ENCODE measurements at regions not wholly inside any gene's neighbourhood (a gene's known extent, or its start where the extent isn't known, plus 50 kb on each side); places are given as distances from the start of the nearest gene placed in this dataset.

DNA sequence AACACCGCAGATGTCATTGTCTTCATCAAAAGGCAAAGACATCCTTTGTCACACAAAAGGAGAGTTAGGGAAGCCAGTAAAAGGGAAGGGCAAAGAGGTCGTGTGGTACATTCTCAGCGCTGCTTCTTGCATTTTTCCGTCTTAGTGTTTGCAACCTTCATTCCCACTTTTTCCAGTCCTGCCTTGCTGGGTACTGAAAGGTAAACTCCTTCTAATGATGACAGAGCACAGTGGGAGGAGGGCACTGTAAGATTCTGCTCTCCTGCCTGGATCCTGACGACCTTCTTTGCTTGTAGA lies 424.3 kb upstream of the MEX3C start:
- H3K4me1 Mint-ChIP-seq = no peaks in the 10 kb centered on the region
- no peak overlapping the region for H3K4me3 Mint-ChIP-seq
- no peak overlapping the region for H3K27ac Mint-ChIP-seq
- no peaks in the 10 kb centered on the region for H3K9me3 Mint-ChIP-seq
- no peaks in the 10 kb centered on the region for H3K36me3 Mint-ChIP-seq
- peaks cover 2 to 7% (median 7%) of the 10 kb centered on the region in 3 donors for H3K27me3 Mint-ChIP-seq (ENCODE audit: low read depth in 3 of 3)
- DNase-seq = no peak

DNA sequence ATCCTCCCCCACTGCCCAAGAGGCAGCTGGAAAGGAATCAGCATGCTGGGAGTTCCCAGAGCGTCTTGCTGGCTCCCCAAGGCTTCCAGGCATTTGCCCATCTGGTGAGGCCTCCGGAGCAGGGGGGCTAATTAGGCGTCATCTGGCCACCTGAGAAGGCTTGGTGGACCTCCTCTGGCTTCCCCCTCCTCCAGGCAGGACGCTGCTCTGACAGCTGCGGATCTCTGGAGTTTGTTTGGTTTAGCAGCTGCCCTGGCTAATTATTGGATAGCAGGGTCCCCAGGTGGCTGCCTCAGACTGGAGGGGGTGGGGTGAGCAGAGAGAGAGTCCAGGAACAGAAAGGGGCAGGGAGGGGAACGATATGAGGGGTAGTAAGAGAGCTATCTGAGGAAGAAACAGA lies 425.2 kb upstream of the MEX3C start:
- no peak overlapping the region for H3K27ac Mint-ChIP-seq

DNA sequence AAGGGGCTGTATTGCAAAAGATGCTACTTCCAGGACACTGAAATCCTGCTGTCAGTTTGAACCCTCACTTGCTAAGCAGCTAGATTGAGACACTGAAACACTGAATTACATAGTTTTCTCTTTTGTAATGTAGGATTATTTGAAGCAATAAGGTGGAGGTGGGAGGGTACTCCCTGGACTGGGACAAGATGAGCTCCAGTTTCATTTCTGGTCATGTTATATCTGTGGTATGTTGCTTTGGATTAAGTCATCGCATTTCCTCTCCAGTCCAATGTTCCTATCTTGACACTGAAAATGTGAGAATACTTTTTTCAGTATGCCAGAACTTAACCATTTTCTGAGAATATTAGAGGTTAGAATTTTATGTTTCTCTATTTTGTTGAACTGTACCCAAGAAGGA lies 426.2 kb upstream of the MEX3C start:
- H3K27me3 Mint-ChIP-seq (ENCODE audit: low read depth in 3 of 3) = peaks cover 2 to 7% (median 7%) of the 10 kb centered on the region in 3 donors
- H3K9me3 Mint-ChIP-seq = no peaks in the 10 kb centered on the region
- no peaks in the 10 kb centered on the region for H3K4me1 Mint-ChIP-seq
- no peaks in the 10 kb centered on the region for H3K36me3 Mint-ChIP-seq
- H3K27ac Mint-ChIP-seq = no peak overlapping the region
- no peak for DNase-seq
- no peak overlapping the region for H3K4me3 Mint-ChIP-seq

More for the DNA sequence above, 425.2 kb upstream of the MEX3C start:
- Mint-ChIP-seq H3K27me3 (ENCODE audit: low read depth in 3 of 3) (peaks cover 2 to 7% (median 6%) of the 10 kb centered on the region in 3 donors), H3K4me3 (no peak overlapping the region), H3K36me3 (no peaks in the 10 kb centered on the region), H3K9me3 (no peaks in the 10 kb centered on the region), H3K4me1 (no peaks in the 10 kb centered on the region)
- DNase-seq = no peak

DNA sequence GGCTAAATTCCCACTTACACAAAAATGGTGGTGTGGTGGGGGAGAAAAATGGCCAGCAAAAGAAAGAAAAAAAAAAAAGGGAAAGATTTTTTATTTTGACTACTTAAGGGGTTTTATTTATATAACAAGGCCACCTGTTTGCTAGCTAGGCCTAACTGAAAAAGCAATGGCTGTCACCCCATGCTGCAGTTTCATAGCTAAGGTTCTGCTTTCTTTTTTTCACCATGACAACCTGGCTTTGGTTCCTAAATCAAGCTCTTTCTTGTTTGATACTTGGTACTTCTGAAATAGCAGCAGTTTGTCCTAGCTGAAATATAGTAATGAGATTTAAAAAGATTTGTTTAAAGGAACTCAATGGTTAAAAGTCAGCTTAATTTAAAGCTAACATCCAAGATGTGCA lies 433.2 kb upstream of the MEX3C start:
- Mint-ChIP-seq H3K27me3 (ENCODE audit: low read depth in 3 of 3) (peaks cover 0 to 3% (median 0%) of the 10 kb centered on the region in 3 donors), H3K36me3 (peaks cover 0 to 1% (median 0%) of the 10 kb centered on the region in 3 donors), H3K4me1 (no peaks in the 10 kb centered on the region), H3K9me3 (peaks cover 0 to 9% (median 2%) of the 10 kb centered on the region in 6 donors), H3K4me3 (no peak overlapping the region), H3K27ac (no peak overlapping the region)
- DNase-seq = no peak

DNA sequence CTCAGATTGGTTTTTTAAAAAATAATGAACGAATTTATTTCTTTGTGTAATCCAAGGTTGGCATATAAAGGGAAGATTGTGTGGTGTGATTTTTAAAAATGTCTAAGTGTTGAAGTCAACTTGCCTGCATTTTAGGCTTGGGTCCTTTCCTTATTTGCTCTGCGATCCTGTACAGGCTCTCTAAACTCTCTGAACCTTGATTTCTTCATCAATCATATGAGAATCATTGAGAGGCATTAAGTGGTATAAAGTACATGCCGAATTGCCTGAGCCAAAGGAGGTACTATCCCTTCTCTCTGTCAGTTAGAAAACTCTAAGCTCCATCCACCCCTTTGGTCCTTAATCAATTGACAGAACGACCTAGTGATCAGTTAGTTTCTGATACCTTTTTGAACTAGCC lies 440.4 kb upstream of the MEX3C start:
- H3K4me1 Mint-ChIP-seq = no peaks in the 10 kb centered on the region
- peaks cover 0 to 19% (median 10%) of the 10 kb centered on the region in 6 donors for H3K9me3 Mint-ChIP-seq
- H3K4me3 Mint-ChIP-seq = no peak overlapping the region
- DNase-seq = no peak
- H3K27ac Mint-ChIP-seq = no peak overlapping the region
- peaks cover 0 to 4% (median 0%) of the 10 kb centered on the region in 3 donors for H3K36me3 Mint-ChIP-seq
- H3K27me3 Mint-ChIP-seq (ENCODE audit: low read depth in 3 of 3) = peaks cover 0 to 8% (median 3%) of the 10 kb centered on the region in 3 donors

DNA sequence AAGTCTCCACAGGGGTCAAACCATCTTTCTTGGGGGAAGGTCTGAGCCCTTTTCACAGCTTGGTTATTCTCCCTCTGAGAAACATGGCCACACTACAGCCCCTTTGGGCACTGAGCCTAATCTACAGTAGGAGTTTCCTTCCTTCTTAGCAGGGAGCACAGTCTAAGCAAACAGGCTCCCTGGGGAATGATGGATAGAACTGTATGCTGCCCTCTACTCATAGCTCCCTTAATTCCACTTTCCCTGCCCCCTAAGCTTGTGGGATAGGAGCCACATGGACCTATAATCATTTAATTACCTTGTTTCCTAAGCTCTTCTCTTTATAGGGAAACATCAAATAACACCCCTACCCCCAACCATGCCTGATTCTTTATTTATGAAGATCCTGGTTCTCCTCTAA lies 442.1 kb upstream of the MEX3C start:
- Mint-ChIP-seq H3K36me3 (peaks cover 0 to 4% (median 0%) of the 10 kb centered on the region in 3 donors), H3K9me3 (peaks cover 0 to 19% (median 10%) of the 10 kb centered on the region in 6 donors), H3K27me3 (ENCODE audit: low read depth in 3 of 3) (peaks cover 2 to 9% (median 6%) of the 10 kb centered on the region in 3 donors), H3K4me3 (no peak overlapping the region), H3K27ac (no peak overlapping the region), H3K4me1 (no peaks in the 10 kb centered on the region)
- no peak for DNase-seq

DNA sequence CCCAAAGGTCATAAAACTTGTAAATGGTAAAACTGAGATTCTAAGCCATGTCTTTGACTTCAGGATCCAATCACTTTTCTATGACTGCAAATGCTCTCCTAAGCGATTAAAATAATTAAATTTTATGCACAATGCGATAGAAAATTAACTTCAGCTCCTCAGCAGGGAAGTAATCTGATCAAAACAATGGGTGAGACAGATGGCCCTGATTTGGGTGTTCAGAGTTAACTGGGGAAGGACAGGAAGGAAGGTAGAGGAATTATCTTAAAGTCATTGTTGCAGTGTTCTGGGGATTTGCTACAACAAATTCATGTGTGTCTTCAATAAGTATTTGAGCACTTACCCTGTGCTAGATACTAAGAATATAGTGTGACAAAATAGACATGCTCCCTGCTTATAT lies 446.0 kb upstream of the MEX3C start:
- Mint-ChIP-seq H3K27me3 (ENCODE audit: low read depth in 3 of 3) (peaks cover 2 to 10% (median 4%) of the 10 kb centered on the region in 3 donors), H3K4me1 (no peaks in the 10 kb centered on the region), H3K4me3 (no peak overlapping the region), H3K36me3 (no peaks in the 10 kb centered on the region), H3K27ac (no peak overlapping the region), H3K9me3 (peaks cover 0 to 6% (median 0%) of the 10 kb centered on the region in 6 donors)
- no peak for DNase-seq

DNA sequence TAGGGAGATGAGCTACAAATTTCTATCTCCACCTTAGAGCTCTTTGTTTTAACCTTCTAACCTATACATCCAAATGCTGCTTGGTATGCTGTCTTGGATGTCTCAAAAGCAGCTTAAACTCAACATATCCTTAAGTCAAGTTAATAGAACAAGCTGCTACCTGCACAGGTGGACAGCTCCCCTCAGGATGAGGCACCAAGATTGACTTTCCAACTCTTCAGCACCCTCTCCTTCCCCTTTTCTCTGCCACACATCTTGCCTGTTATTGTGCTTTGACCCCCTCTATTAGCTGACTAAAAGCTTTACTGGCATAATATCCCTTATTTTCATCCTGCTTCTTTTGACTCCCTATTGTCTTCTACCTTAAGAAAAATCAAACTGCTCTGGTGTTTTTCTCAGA lies 448.1 kb upstream of the MEX3C start:
- H3K9me3 Mint-ChIP-seq = peaks cover 0 to 2% (median 0%) of the 10 kb centered on the region in 6 donors
- no peaks in the 10 kb centered on the region for H3K36me3 Mint-ChIP-seq
- no peaks in the 10 kb centered on the region for H3K4me1 Mint-ChIP-seq
- H3K4me3 Mint-ChIP-seq = no peak overlapping the region
- no peak for DNase-seq
- H3K27ac Mint-ChIP-seq = no peak overlapping the region
- H3K27me3 Mint-ChIP-seq (ENCODE audit: low read depth in 3 of 3) = peaks cover 2 to 10% (median 2%) of the 10 kb centered on the region in 3 donors

DNA sequence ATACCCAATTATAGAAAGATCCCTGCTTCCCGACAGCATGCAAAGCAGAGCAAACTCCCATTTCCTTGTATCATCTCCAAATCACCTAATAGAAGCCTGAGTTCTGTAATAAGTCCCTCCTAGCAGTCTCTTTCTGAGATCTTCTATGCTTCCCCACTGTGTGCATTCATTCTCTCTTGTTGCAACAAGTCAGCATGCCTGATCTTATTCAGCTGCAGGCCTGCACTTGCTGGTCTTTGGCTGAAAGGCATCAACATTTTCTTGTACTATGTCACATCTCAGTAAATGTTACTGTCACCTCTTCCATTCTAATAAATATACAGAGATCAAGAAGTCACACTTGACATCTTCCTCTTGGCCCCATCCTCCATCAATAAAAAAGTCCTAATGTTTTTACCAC lies 449.9 kb upstream of the MEX3C start:
- H3K9me3 Mint-ChIP-seq = peaks cover 0 to 4% (median 0%) of the 10 kb centered on the region in 6 donors
- no peak for DNase-seq
- no peaks in the 10 kb centered on the region for H3K4me1 Mint-ChIP-seq
- H3K27me3 Mint-ChIP-seq (ENCODE audit: low read depth in 3 of 3) = peaks cover 2 to 9% (median 7%) of the 10 kb centered on the region in 3 donors
- H3K36me3 Mint-ChIP-seq = no peaks in the 10 kb centered on the region
- no peak overlapping the region for H3K27ac Mint-ChIP-seq
- H3K4me3 Mint-ChIP-seq = no peak overlapping the region

DNA sequence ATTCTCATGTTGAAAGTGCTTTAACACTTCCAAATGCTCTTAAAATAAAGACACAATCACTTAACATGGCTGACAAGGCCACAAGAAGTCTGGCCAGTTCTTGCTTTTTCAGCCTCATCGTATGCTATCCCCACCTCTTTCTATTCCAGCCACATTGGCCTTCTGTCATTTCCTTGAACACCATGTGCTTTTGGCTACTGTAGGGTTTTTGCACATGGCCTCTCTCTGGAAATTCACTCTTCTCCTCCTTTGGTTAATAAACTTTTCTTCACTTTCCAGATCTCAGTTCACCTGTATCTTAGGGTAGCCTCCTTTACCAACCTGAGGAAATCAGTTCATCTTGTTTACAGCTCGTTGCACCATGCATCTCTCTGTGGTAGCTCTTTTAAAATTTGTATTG lies 450.5 kb upstream of the MEX3C start:
- Mint-ChIP-seq H3K27ac (no peak overlapping the region), H3K4me1 (no peaks in the 10 kb centered on the region), H3K27me3 (ENCODE audit: low read depth in 3 of 3) (peaks cover 2 to 9% (median 7%) of the 10 kb centered on the region in 3 donors), H3K36me3 (no peaks in the 10 kb centered on the region), H3K4me3 (no peak overlapping the region), H3K9me3 (peaks cover 0 to 4% (median 0%) of the 10 kb centered on the region in 6 donors)
- DNase-seq = no peak

DNA sequence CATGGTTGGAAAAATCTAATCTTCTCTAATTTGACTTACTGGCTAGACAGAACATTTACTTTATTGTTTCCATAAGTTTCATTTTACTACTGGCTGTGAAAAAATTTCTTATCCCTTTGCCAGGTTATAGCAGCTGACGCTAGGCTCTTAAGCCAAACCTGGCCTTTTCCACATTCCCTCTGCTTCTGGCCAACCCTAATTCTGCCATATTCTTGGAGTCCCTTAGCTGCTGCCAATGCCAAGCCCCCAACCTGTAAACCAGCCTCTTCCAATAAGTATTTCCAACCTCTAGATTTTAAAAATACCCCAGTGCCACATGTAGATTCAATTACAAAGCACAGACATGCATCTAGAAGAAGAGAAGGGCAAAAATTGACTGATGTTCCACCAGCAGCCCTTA lies 452.3 kb upstream of the MEX3C start:
- Mint-ChIP-seq H3K36me3 (no peaks in the 10 kb centered on the region), H3K27me3 (ENCODE audit: low read depth in 3 of 3) (peaks cover 0 to 7% (median 5%) of the 10 kb centered on the region in 3 donors), H3K4me1 (no peaks in the 10 kb centered on the region), H3K27ac (no peak overlapping the region), H3K9me3 (peaks cover 0 to 4% (median 0%) of the 10 kb centered on the region in 6 donors), H3K4me3 (no peak overlapping the region)
- no peak for DNase-seq

DNA sequence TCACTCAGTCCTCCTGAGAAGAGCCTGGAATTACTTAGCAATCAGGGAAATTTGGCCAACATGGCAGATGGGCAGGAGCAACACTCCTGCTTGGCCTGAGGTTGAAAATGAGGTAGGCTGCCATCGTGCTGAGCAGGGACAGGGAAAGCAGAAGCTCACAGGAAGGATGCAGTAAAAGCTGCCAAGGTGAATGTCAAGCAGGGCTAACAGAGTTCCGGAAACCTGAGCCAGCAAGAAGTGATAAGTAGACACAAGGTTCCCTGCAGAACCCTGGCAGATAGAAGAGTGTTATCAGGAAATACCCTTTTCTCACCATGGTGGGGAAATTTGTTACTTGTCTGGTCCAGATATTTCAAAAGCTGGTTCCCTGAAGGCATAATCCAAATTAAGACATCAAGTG lies 454.3 kb upstream of the MEX3C start:
- H3K36me3 Mint-ChIP-seq = no peaks in the 10 kb centered on the region

DNA sequence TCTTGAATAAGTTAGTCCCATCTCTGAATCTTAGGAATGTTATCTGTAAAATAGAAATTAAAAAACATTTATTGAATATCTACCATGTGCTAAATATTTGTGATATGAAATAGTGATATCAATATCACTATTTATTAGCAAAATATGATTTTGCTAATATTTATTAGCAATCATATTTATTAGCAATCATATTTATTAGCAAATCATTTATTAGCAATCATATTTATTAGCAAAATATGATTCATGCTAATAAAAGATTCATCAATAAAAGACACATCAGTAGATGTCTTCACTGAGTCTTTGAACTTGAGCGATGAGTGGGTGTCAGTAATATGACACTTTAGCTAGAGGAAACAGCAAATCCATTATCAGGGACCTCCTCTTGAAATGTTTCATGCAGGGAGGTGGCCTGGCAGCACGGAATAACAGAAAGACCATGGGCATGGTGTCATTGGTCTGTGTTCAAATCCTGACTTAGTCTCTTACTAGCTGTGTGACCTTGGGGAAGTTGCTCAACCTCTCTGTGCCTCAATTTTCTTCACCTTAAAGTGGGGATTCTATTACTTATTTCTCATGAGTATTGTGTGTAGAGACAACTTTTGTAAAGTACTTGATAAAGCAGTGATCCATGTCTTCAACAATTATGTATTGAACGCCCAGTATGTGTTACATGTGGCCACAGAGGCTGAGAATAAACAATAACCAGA lies 456.2 kb upstream of the MEX3C start:
- Mint-ChIP-seq H3K36me3 (no peaks in the 10 kb centered on the region), H3K27ac (no peak overlapping the region), H3K9me3 (peaks cover 0 to 4% (median 0%) of the 10 kb centered on the region in 6 donors), H3K4me3 (no peak overlapping the region), H3K27me3 (ENCODE audit: low read depth in 3 of 3) (peaks cover 2 to 7% (median 5%) of the 10 kb centered on the region in 3 donors), H3K4me1 (no peaks in the 10 kb centered on the region)
- no peak for DNase-seq

More for the DNA sequence above, 454.3 kb upstream of the MEX3C start:
- Mint-ChIP-seq H3K27me3 (ENCODE audit: low read depth in 3 of 3) (peaks cover 2 to 7% (median 5%) of the 10 kb centered on the region in 3 donors), H3K4me1 (no peaks in the 10 kb centered on the region), H3K9me3 (peaks cover 0 to 4% (median 0%) of the 10 kb centered on the region in 6 donors), H3K4me3 (no peak overlapping the region), H3K27ac (no peak overlapping the region)
- no peak for DNase-seq

DNA sequence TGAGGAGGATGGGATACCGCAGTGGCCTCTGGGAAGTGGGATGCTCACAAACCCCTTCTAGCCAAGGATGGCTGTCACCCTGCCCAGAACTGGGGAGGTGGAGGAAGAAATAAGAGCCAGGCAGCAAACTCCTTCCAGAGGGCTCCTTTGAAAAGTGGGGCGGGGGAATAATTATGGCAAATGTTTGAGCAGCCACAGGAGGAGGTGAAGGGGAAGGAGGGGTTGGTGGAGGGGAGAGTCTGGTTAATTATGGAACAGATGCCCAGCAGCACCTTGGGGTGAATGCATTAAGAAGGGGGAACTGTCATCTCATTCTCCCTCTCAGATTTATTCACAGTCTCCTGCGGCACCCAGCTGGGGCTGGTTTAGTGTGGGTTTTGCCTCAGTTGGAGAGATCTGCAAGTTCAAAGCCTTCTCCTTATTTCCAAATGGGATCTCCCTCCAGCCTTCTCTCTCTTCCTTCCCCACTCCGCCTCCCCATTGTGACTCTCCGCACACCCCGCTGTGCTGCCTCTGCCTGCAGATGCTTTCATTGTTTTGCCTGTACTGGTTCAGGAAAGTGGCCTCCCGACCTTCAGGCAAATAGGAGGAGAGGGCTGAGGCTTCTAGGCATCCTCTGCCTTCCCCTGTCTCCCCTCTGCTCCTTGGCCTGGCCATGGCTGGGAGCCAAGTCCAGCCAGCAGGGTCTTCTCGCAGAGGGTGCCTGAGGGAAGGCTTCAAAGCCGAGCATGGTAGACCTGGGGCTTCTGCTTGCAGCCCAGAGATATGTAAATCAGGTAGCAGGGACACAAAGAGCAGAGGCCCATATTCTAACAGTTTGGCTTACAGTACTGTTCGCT lies 457.2 kb upstream of the MEX3C start:
- Mint-ChIP-seq H3K27me3 (ENCODE audit: low read depth in 3 of 3) (peaks cover 2 to 7% (median 5%) of the 10 kb centered on the region in 3 donors), H3K27ac (no peak overlapping the region), H3K9me3 (peaks cover 0 to 4% (median 0%) of the 10 kb centered on the region in 6 donors), H3K36me3 (no peaks in the 10 kb centered on the region), H3K4me1 (no peaks in the 10 kb centered on the region), H3K4me3 (no peak overlapping the region)
- no peak for DNase-seq

All from immature natural killer cell (primary cell).